Stomach (tissue), 4 donors: ENCODE measurements at regions not wholly inside any gene's neighbourhood (a gene's known extent, or its start where the extent isn't known, plus 50 kb on each side); places are given as distances from the start of the nearest gene placed in this dataset.

ENCODE experiments used
- CTCF ChIP-seq, 7 experiments: fragments of 450-650 bp in 4 of 7; fragments of 200-600 bp in 3 of 7; sonication (generic) in 3 of 7; IDR thresholded peaks; one replicate each; pipeline ENCODE4 v1.5.1; 2016 to 2019; ENCODE audit warnings: antibody characterized with exemption in 7 of 7, control low read depth in 2 of 7, mild to moderate bottlenecking in 1 of 7
- EP300 ChIP-seq: sonication (generic); formaldehyde crosslinking; IDR thresholded peaks from one replicate; pipeline ENCODE4 v1.6.1; 2017; ENCODE audit warnings: antibody characterized with exemption
- POLR2A ChIP-seq, 4 donors: fragments of 450-650 bp; IDR thresholded peaks; one replicate each; pipeline ENCODE4 v1.6.1; 2016; ENCODE audit warnings: antibody characterized with exemption in 4 of 4, control low read depth in 2 of 4, mild to moderate bottlenecking in 1 of 4, moderate library complexity in 1 of 4
- POLR2AphosphoS5 ChIP-seq, 3 donors: sonication (generic); formaldehyde crosslinking; IDR thresholded peaks; one replicate each; pipeline ENCODE4 v1.6.1; 2016; ENCODE audit warnings: antibody characterized with exemption in 3 of 3

- TF ChIP-seq CTCF (IDR thresholded peaks at IDR 0.05) (no peak), POLR2A (IDR thresholded peaks at IDR 0.05) (no peak), EP300 (no peak), POLR2AphosphoS5 (IDR thresholded peaks at IDR 0.05) (no peak)
These were observed 59.1 kb upstream of the BICD1 start for GRCh38 chr12:32047357-32048212.
